IMR-90 (cell line): ENCODE measurements at regions not wholly inside any gene's neighbourhood (a gene's known extent, or its start where the extent isn't known, plus 50 kb on each side); places are given as distances from the start of the nearest gene placed in this dataset.

Source experiments
- ATAC-seq: fragments of 200-7000 bp; cut with Tn5 transposase; 2 replicates; pipeline ENCODE4 v1.9.1; 2020; ENCODE audit warnings: low read depth, mild to moderate bottlenecking, moderate library complexity
- BruUV-seq: library from RNA; stranded (reverse); fragments of 400-500 nt; replicated peaks from 2 replicates; lab custom pipeline; 2021; lab: Mats Ljungman, UMichigan
- CTCF ChIA-PET: fragments of 300-600 bp; formaldehyde crosslinking; extraction: SDS; loops from one replicate; lab custom pipeline; 2021; ENCODE audit warnings: antibody characterized with exemption; lab: Yijun Ruan, JAX
- POLR2A ChIA-PET: fragments of 300-600 bp; sonication (Branson Sonifier 250); formaldehyde crosslinking; loops from one replicate; lab custom pipeline; 2022; ENCODE audit warnings: antibody characterized with exemption; ENCODE audit not compliant: unreplicated experiment; lab: Charles Lee
- DNase-seq: peaks from one replicate; pipeline ENCODE4 v3.0.0; 2013
- H2AFZ ChIP-seq: replicated peaks from 2 replicates; pipeline ENCODE3; 2013; ENCODE audit warnings: low read length, mild to moderate bottlenecking; ENCODE audit not compliant: poor library complexity
- H2AK5ac ChIP-seq: 2 replicates; pipeline ENCODE4 v1.6.1; 2013; ENCODE audit warnings: low read depth, low read length, inconsistent platforms
- H2AK9ac ChIP-seq: replicated peaks from 2 replicates; pipeline ENCODE3; 2013; ENCODE audit warnings: mild to moderate bottlenecking, low read depth, low read length, moderate library complexity; ENCODE audit not compliant: poor library complexity
- H2BK120ac ChIP-seq: 2 replicates; pipeline ENCODE4 v1.6.1; 2013; ENCODE audit warnings: low read depth, low read length, inconsistent platforms
- H2BK15ac ChIP-seq: 3 replicates; pipeline ENCODE4 v1.6.1; 2013; ENCODE audit warnings: low read depth, low read length, inconsistent platforms
- H2BK20ac ChIP-seq: 2 replicates; pipeline ENCODE4 v1.6.1; 2013; ENCODE audit warnings: low read depth, mild to moderate bottlenecking, inconsistent platforms, low read length, moderate library complexity
- H2BK5ac ChIP-seq: 2 replicates; pipeline ENCODE4 v1.6.1; 2013; ENCODE audit warnings: mild to moderate bottlenecking, low read depth, low read length, inconsistent platforms; ENCODE audit not compliant: poor library complexity, severe bottlenecking
- H3K14ac ChIP-seq: replicated peaks from 2 replicates; pipeline ENCODE4 v1.6.1; 2013; ENCODE audit warnings: low read depth, low read length, inconsistent platforms
- H3K18ac ChIP-seq: 2 replicates; pipeline ENCODE4 v1.6.1; 2013; ENCODE audit warnings: low read depth, low read length, control low read depth
- H3K23ac ChIP-seq: 2 replicates; pipeline ENCODE4 v1.6.1; 2013; ENCODE audit warnings: low read depth, low read length, inconsistent platforms
- H3K27ac ChIP-seq: 2 replicates; pipeline ENCODE4 v1.5.1; 2013; ENCODE audit warnings: mild to moderate bottlenecking, control low read depth, low read length; ENCODE audit not compliant: insufficient read depth
- H3K27me3 ChIP-seq: 2 replicates; pipeline ENCODE4 v1.6.1; 2013; ENCODE audit warnings: low read length; ENCODE audit not compliant: control insufficient read depth, insufficient read depth
- H3K36me3 ChIP-seq: 2 replicates; pipeline ENCODE4 v1.6.1; 2013; ENCODE audit warnings: low read length, mixed read lengths; ENCODE audit not compliant: control insufficient read depth, insufficient read depth
- H3K4ac ChIP-seq: 2 replicates; pipeline ENCODE4 v1.6.1; 2013; ENCODE audit warnings: low read depth, low read length, inconsistent platforms
- H3K4me1 ChIP-seq: 2 replicates; pipeline ENCODE4 v1.6.1; 2013; ENCODE audit warnings: low read length, mixed read lengths; ENCODE audit not compliant: control insufficient read depth, insufficient read depth
- H3K4me2 ChIP-seq: 2 replicates; pipeline ENCODE4 v1.6.1; 2013; ENCODE audit warnings: low read depth, mild to moderate bottlenecking, control low read depth, low read length, moderate library complexity
- H3K4me3 ChIP-seq: 2 replicates; pipeline ENCODE4 v1.5.1; 2013; ENCODE audit warnings: low read depth, mild to moderate bottlenecking, control low read depth, low read length, moderate library complexity; ENCODE audit not compliant: insufficient read depth
- H3K56ac ChIP-seq: 2 replicates; pipeline ENCODE4 v1.6.1; 2013; ENCODE audit warnings: low read length, inconsistent platforms; ENCODE audit not compliant: insufficient read depth; ENCODE audit errors: extremely low read depth
- H3K79me1 ChIP-seq, 2 experiments: 2 replicates each; pipeline ENCODE4 v1.6.1; 2013; ENCODE audit warnings: low read length in 2 of 2, inconsistent platforms in 1 of 2, low read depth in 1 of 2
- H3K9ac ChIP-seq: 2 replicates; pipeline ENCODE4 v1.6.1; 2013; ENCODE audit warnings: low read depth, low read length, control low read depth
- H3K9me1 ChIP-seq: 2 replicates; pipeline ENCODE4 v1.6.1; 2013; ENCODE audit warnings: low read length, inconsistent platforms; ENCODE audit not compliant: insufficient read depth
- H3K9me3 ChIP-seq: 2 replicates; pipeline ENCODE4 v1.6.1; 2013; ENCODE audit warnings: low read length; ENCODE audit not compliant: control insufficient read depth, insufficient read depth
- H4K20me1 ChIP-seq: 2 replicates; pipeline ENCODE4 v1.6.1; 2013; ENCODE audit warnings: low read length, inconsistent platforms; ENCODE audit not compliant: insufficient read depth
- H4K5ac ChIP-seq: 2 replicates; pipeline ENCODE4 v1.6.1; 2013; ENCODE audit warnings: mild to moderate bottlenecking, low read depth, low read length, control low read depth
- H4K8ac ChIP-seq, 2 experiments: 2 replicates each; pipeline ENCODE4 v1.6.1; 2013; ENCODE audit warnings: low read depth in 2 of 2, low read length in 2 of 2, control low read depth in 1 of 2, inconsistent platforms in 1 of 2
- H4K91ac ChIP-seq: 2 replicates; pipeline ENCODE4 v1.6.1; 2013; ENCODE audit warnings: low read depth, low read length, inconsistent platforms; ENCODE audit not compliant: insufficient read depth
- BHLHE40 ChIP-seq: fragments of 150-350 bp; IDR thresholded peaks from 2 replicates; pipeline ENCODE4 v1.6.1; 2016; ENCODE audit warnings: mild to moderate bottlenecking, low read depth, low read length
- CTCF ChIP-seq: conservative IDR thresholded peaks from 2 replicates; pipeline ENCODE4 v1.5.1; 2012; ENCODE audit warnings: mild to moderate bottlenecking, low read depth, low read length, improper control_type of control experiment
- MAFK ChIP-seq: IDR thresholded peaks from 2 replicates; pipeline ENCODE4 v1.6.1; 2012; ENCODE audit warnings: low read depth, low read length, improper control_type of control experiment
- MAZ ChIP-seq: IDR thresholded peaks from 2 replicates; pipeline ENCODE4 v1.6.1; 2012; ENCODE audit warnings: low read depth, mild to moderate bottlenecking, low read length, improper control_type of control experiment, moderate library complexity, borderline replicate concordance
- NFE2L2 ChIP-seq: fragments of 150-350 bp; IDR thresholded peaks from 2 replicates; pipeline ENCODE4 v1.6.1; 2016; ENCODE audit warnings: low read depth, mild to moderate bottlenecking, low read length
- POLR2A ChIP-seq: IDR thresholded peaks from 2 replicates; pipeline ENCODE4 v1.6.1; 2012; ENCODE audit warnings: mild to moderate bottlenecking, low read depth, low read length
- RAD21 ChIP-seq: IDR thresholded peaks from 2 replicates; pipeline ENCODE4 v1.6.1; 2012; ENCODE audit warnings: low read length, improper control_type of control experiment
- RFX5 ChIP-seq: IDR thresholded peaks from 2 replicates; pipeline ENCODE4 v1.8.0; 2012; ENCODE audit warnings: low read depth, mild to moderate bottlenecking, low read length, moderate library complexity
- SMC3 ChIP-seq: fragments of 150-350 bp; IDR thresholded peaks from 2 replicates; pipeline ENCODE4 v1.6.1; 2016; ENCODE audit warnings: low read depth, mild to moderate bottlenecking, antibody characterized with exemption, low read length, moderate library complexity
- USF2 ChIP-seq: fragments of 150-350 bp; IDR thresholded peaks from 2 replicates; pipeline ENCODE4 v1.6.1; 2017; ENCODE audit warnings: mild to moderate bottlenecking, antibody characterized with exemption, low read length, low read depth
- WGBS, 2 experiments: methylation state at CpG; one replicate each; pipeline versions ENCODE4 v1.1.5 to v1.1.7; 2013; ENCODE audit warnings: missing lambda C conversion rate in 2 of 2; ENCODE audit not compliant: insufficient read length in 1 of 2; ENCODE audit errors: extremely low coverage in 2 of 2; 5-methylcytosine and 5-hydroxymethylcytosine counted together
- dilution Hi-C: fragments of 300-500 bp; cut with HindIII; formaldehyde crosslinking; loops from one replicate; pipeline ENCODE4 v1.14.3; 2018; ENCODE audit warnings: low sequenced_read_pairs; ENCODE audit not compliant: unreplicated experiment
- in situ Hi-C: fragments of 300-500 bp; cut with MboI; formaldehyde crosslinking; loops from 3 replicates; pipeline ENCODE4 v1.14.3; 2019; ENCODE audit warnings: low sequenced_read_pairs, inconsistent platforms, mixed read lengths
- intact Hi-C: fragments of 100-400 bp; cut with micrococcal nuclease; formaldehyde crosslinking; loops from 2 replicates; pipeline ENCODE4 v1.10.0; 2022

- H4K20me1 ChIP-seq: no peaks in the 10 kb centered on the region
- no peak overlapping the region for H3K56ac ChIP-seq
- no peaks in the 10 kb centered on the region for H3K9me3 ChIP-seq
- no peak overlapping the region for H3K18ac ChIP-seq
- no peak overlapping the region for H4K5ac ChIP-seq
- no TSS peak for BruUV-seq
- H2BK20ac ChIP-seq: no peak overlapping the region
- H2BK15ac ChIP-seq: no peak overlapping the region
- 60% methylated on average over 1 of the region's 8 CpGs; no CpG with 5 or more reads in 1 of the 2 experiments for whole genome bisulfite sequencing, 2 experiments
- H3K4ac ChIP-seq: no peak overlapping the region
- no peak overlapping the region for H3K4me3 ChIP-seq
- H3K27ac ChIP-seq: no peak overlapping the region
- no peak overlapping the region for H2BK5ac ChIP-seq
- H4K8ac ChIP-seq: no peak overlapping the region
- no peak overlapping the region for H3K23ac ChIP-seq
- no peak overlapping the region for H2AK5ac ChIP-seq
- DNase-seq: no peak
- no peaks in the 10 kb centered on the region; the same call in 1 of the 2 replicates for H3K27me3 ChIP-seq
- H3K9me1 ChIP-seq: no peaks in the 10 kb centered on the region
- intact Hi-C loops: no loop called here
- no peaks in the 10 kb centered on the region for H3K79me1 ChIP-seq
- H3K4me2 ChIP-seq: no peak overlapping the region
- H3K14ac ChIP-seq: no peak overlapping the region
- no peaks in the 10 kb centered on the region for H3K4me1 ChIP-seq
- H4K91ac ChIP-seq: no peak overlapping the region
- H2BK120ac ChIP-seq: no peak overlapping the region
- ATAC-seq: no peak
- POLR2A ChIA-PET: no interaction called here
- H3K9ac ChIP-seq: no peak overlapping the region
- dilution Hi-C loops: no loop called here
- in situ Hi-C loops: no loop called here
- H3K36me3 ChIP-seq: no peaks in the 10 kb centered on the region
- no peak overlapping the region for H2AFZ ChIP-seq
- TF ChIP-seq CTCF (no peak), RFX5 (no peak), SMC3 (no peak), RAD21 (no peak), USF2 (no peak), MAZ (no peak), BHLHE40 (no peak), NFE2L2 (no peak), MAFK (no peak), POLR2A (no peak)
- H2AK9ac ChIP-seq: no peak overlapping the region
- CTCF ChIA-PET: interaction anchor here (0.6 kb wide), 1 partner anchor 728 kb away, joined by 3 read pairs; no protein-coding TSS in a partner anchor
Observed at GRCh38 chr5:67474597-67475238, 278.1 kb upstream of the CD180 start.
